KMS-11 (cell line): ENCODE measurements at regions not wholly inside any gene's neighbourhood (a gene's known extent, or its start where the extent isn't known, plus 50 kb on each side); places are given as distances from the start of the nearest gene placed in this dataset.

ENCODE experiments used
- H2AFZ ChIP-seq: fragments of 200-600 bp; sonication (generic); 2 replicates; pipeline ENCODE4 v1.6.1; 2016; ENCODE audit warnings: antibody characterized with exemption, mixed run types, low read depth
- H3K27ac ChIP-seq: fragments of 200-600 bp; sonication (generic); 2 replicates; pipeline ENCODE4 v1.6.1; 2016; ENCODE audit warnings: mild to moderate bottlenecking, mixed run types
- H3K27me3 ChIP-seq: fragments of 200-600 bp; sonication (generic); 2 replicates; pipeline ENCODE4 v1.6.1; 2017; ENCODE audit warnings: mild to moderate bottlenecking, low read depth, mixed run types, moderate library complexity; ENCODE audit not compliant: insufficient read depth
- H3K36me3 ChIP-seq: fragments of 200-600 bp; sonication (generic); 2 replicates; pipeline ENCODE4 v1.6.1; 2017; ENCODE audit warnings: mild to moderate bottlenecking, mixed run types; ENCODE audit not compliant: insufficient read depth
- H3K4me1 ChIP-seq: fragments of 200-600 bp; sonication (generic); 2 replicates; pipeline ENCODE4 v1.6.1; 2016; ENCODE audit warnings: mild to moderate bottlenecking, low read depth, mixed run types; ENCODE audit not compliant: poor library complexity, severe bottlenecking
- H3K4me2 ChIP-seq: fragments of 200-600 bp; sonication (generic); 2 replicates; pipeline ENCODE4 v1.7.0; 2016; ENCODE audit warnings: mild to moderate bottlenecking, mixed run types
- H3K4me3 ChIP-seq: fragments of 200-600 bp; sonication (generic); IDR thresholded peaks from 2 replicates; pipeline ENCODE4 v1.6.1; 2017; ENCODE audit warnings: low read depth, low read length, mixed read lengths; ENCODE audit not compliant: insufficient read depth
- H3K79me2 ChIP-seq: fragments of 200-600 bp; sonication (generic); 2 replicates; pipeline ENCODE4 v1.6.1; 2016; ENCODE audit warnings: low read depth, mixed run types; ENCODE audit not compliant: insufficient read depth
- H3K9ac ChIP-seq: fragments of 200-600 bp; sonication (generic); 2 replicates; pipeline ENCODE4 v1.6.1; 2016; ENCODE audit warnings: mild to moderate bottlenecking, mixed run types
- H4K20me1 ChIP-seq: fragments of 200-600 bp; sonication (generic); 2 replicates; pipeline ENCODE4 v1.6.1; 2016; ENCODE audit warnings: mild to moderate bottlenecking, mixed run types; ENCODE audit not compliant: insufficient read depth
- TF ChIP-seq, protein P1 (sequence below): fragments of 200-600 bp; sonication (generic); conservative IDR thresholded peaks from 2 replicates; pipeline ENCODE4 v1.6.1; 2017; ENCODE audit warnings: low read depth, mild to moderate bottlenecking, antibody characterized with exemption, low read length, moderate library complexity, mixed read lengths

DNA sequence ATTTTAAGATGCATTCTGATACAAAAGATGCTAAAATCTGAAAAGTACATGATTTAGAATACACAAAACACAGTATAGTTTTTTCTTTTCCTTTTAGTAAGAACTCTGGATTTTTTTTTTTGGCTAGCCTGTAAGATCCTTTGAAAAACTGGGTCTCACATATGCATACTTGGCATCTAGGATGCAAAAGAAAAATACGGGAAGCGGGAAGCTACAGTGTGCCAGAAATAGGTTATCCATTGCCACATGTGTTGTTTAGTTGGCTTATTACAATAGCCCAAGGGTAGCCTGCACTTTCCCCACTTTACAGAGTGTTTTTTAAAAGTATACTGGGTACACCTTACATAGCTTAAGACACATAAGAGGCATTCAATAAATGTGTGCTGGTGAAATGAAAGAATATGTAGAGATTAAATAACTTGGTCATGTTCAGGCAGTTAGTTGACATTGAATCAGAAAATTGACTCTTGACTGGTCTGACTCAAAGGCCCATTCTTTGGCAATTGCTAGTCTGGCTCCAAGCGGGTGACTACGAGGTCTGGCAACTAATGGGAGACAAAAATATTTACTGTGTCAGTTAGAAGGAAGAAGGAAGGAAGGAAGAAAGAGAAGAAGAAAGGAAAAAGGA lies 286.8 kb upstream of the TRIB2 start:
- H2AFZ ChIP-seq: no peak overlapping the region
- H3K4me1 ChIP-seq: no peaks in the 10 kb centered on the region
- H4K20me1 ChIP-seq: no peaks in the 10 kb centered on the region
- H3K27me3 ChIP-seq: no peaks in the 10 kb centered on the region
- H3K27ac ChIP-seq: no peak overlapping the region
- no peak overlapping the region for H3K4me3 ChIP-seq
- H3K9ac ChIP-seq: no peak overlapping the region
- TF ChIP-seq, protein P1, sequence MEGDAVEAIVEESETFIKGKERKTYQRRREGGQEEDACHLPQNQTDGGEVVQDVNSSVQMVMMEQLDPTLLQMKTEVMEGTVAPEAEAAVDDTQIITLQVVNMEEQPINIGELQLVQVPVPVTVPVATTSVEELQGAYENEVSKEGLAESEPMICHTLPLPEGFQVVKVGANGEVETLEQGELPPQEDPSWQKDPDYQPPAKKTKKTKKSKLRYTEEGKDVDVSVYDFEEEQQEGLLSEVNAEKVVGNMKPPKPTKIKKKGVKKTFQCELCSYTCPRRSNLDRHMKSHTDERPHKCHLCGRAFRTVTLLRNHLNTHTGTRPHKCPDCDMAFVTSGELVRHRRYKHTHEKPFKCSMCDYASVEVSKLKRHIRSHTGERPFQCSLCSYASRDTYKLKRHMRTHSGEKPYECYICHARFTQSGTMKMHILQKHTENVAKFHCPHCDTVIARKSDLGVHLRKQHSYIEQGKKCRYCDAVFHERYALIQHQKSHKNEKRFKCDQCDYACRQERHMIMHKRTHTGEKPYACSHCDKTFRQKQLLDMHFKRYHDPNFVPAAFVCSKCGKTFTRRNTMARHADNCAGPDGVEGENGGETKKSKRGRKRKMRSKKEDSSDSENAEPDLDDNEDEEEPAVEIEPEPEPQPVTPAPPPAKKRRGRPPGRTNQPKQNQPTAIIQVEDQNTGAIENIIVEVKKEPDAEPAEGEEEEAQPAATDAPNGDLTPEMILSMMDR: no peak
- no peak overlapping the region for H3K4me2 ChIP-seq
- H3K79me2 ChIP-seq: no peaks in the 10 kb centered on the region
- no peaks in the 10 kb centered on the region for H3K36me3 ChIP-seq

DNA sequence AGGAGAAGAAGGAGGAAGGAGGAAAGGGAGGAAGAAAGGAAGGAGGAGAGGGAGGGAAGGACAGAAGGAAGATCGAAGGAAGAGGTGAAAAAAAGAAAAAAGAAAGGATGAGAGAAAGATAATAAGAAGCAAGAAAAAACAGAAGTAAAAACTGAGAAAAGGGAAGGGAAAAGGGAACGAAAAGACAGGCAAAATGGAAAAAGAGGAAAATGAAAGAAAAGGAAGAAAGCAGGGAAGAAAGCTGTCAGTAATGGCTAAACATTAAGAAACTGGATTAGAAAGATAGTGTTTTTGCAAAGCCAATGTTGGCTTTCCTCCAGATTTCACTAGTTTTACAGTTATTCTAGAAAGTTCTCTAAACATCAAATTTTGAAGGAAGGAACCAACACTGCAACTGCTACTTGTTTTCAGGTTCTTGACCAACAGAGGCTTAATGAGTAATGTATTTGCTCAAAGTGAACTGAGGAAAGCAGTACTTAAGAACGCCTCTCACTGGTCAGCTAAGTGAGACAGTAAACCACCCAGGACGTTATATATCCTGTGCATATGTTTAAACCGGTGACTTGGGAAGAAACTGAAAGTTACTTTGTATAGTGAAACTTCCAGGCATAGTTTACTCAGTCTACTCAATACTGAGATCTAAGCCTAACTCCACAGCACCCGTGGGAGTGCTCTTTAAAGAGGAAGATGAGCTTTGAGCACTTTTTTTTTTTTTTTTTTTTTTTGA lies 286.2 kb upstream of the TRIB2 start:
- Histone ChIP-seq H3K27ac (no peak overlapping the region), H3K79me2 (no peaks in the 10 kb centered on the region), H2AFZ (no peak overlapping the region), H3K4me3 (no peak overlapping the region), H3K9ac (no peak overlapping the region), H3K4me2 (no peak overlapping the region), H3K4me1 (no peaks in the 10 kb centered on the region), H3K36me3 (no peaks in the 10 kb centered on the region), H3K27me3 (no peaks in the 10 kb centered on the region), H4K20me1 (no peaks in the 10 kb centered on the region)
- TF ChIP-seq, protein P1: no peak

DNA sequence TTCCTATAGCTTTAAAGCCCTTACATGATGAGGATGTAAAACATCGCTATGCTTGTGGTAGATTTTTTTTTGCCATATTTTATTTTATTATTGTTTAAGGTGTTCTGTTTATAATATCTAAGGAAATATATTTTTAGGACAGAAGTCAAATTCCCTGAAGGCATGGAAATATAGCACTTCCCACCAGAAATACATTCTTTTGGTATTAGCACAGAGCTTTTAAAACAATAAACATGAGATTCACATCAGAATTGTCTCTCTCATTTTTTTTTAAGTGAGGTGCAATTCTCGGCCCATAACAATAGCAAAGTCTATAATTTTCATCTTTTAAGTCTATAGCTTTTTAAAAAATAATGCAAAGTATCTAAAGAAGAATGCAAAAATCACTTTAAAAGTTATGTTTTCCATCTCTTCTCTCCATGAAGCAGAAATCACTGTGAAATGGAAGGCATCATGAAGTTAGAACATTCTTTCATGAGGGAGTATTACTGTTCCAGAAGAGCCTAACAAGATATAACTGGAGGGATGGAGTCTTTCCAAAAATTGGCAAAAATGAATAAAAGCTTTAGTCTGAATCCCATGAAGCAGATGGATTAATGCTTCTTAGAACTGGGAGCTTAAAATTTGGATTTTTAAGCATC lies 283.6 kb upstream of the TRIB2 start:
- H3K9ac ChIP-seq: no peak overlapping the region
- no peaks in the 10 kb centered on the region for H3K36me3 ChIP-seq
- H2AFZ ChIP-seq: no peak overlapping the region
- no peaks in the 10 kb centered on the region for H3K79me2 ChIP-seq
- H3K4me1 ChIP-seq: no peaks in the 10 kb centered on the region
- no peaks in the 10 kb centered on the region for H3K27me3 ChIP-seq
- H3K27ac ChIP-seq: no peak overlapping the region
- no peak overlapping the region for H3K4me3 ChIP-seq
- H3K4me2 ChIP-seq: no peak overlapping the region
- TF ChIP-seq, protein P1: no peak
- no peaks in the 10 kb centered on the region for H4K20me1 ChIP-seq

DNA sequence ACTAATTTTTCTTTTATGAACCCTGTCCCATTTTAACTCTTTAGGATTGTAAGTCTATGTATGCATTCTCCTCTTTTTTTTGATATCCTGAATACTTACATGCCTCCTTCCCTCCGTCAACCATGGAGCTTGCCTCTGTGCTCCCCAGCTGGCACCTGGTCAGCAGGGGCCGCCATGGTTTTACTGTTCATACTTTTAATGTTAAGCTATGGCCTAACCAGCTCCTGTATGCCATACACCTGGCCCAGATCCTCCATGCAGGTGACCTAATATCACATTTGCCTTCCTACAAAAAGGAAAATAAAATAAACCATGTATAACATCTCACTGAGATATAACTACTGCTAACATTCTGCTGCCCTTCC lies 283.1 kb upstream of the TRIB2 start:
- H3K4me2 ChIP-seq: no peak overlapping the region
- H3K9ac ChIP-seq: no peak overlapping the region
- no peaks in the 10 kb centered on the region for H3K4me1 ChIP-seq
- H3K27ac ChIP-seq: no peak overlapping the region
- H3K4me3 ChIP-seq: no peak overlapping the region
- no peaks in the 10 kb centered on the region for H4K20me1 ChIP-seq
- H3K79me2 ChIP-seq: no peaks in the 10 kb centered on the region
- no peak overlapping the region for H2AFZ ChIP-seq
- H3K27me3 ChIP-seq: no peaks in the 10 kb centered on the region
- H3K36me3 ChIP-seq: no peaks in the 10 kb centered on the region
- TF ChIP-seq, protein P1: no peak
